ENCODE measurements at regions not wholly inside any gene's neighbourhood (a gene's known extent, or its start where the extent isn't known, plus 50 kb on each side); places are given as distances from the start of the nearest gene placed in this dataset.

DNA sequence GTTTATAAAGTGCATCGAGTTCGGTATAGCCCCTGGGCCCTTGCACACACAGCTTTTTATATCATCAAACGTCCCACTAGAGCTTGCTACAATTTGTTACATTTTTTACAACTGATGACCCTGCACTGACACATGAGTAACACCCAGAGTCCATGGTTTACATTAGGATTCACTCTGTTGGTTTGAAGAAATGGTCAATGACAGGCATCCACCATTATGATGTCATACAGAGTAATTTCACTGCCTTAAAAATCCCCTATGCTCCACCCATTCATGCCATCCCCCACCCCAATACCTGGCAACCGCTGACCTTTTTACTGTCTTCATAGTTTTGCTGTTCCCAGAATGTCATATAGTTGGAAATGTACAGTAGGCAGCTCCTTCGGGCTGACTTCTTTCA is 130.2 kb downstream of the MED10 start:
- TF ChIP-seq, protein P1, sequence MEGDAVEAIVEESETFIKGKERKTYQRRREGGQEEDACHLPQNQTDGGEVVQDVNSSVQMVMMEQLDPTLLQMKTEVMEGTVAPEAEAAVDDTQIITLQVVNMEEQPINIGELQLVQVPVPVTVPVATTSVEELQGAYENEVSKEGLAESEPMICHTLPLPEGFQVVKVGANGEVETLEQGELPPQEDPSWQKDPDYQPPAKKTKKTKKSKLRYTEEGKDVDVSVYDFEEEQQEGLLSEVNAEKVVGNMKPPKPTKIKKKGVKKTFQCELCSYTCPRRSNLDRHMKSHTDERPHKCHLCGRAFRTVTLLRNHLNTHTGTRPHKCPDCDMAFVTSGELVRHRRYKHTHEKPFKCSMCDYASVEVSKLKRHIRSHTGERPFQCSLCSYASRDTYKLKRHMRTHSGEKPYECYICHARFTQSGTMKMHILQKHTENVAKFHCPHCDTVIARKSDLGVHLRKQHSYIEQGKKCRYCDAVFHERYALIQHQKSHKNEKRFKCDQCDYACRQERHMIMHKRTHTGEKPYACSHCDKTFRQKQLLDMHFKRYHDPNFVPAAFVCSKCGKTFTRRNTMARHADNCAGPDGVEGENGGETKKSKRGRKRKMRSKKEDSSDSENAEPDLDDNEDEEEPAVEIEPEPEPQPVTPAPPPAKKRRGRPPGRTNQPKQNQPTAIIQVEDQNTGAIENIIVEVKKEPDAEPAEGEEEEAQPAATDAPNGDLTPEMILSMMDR (IDR thresholded peaks at IDR 0.05), result no peak
- no peak for TF ChIP-seq POLR2A (IDR thresholded peaks at IDR 0.05)

All from thyroid gland (tissue), 4 donors.